H1 (cell line): ENCODE measurements at regions not wholly inside any gene's neighbourhood (a gene's known extent, or its start where the extent isn't known, plus 50 kb on each side); places are given as distances from the start of the nearest gene placed in this dataset.

Source experiments
- CTCF ChIA-PET: fragments of 300-600 bp; sonication (Branson Sonifier 250); formaldehyde crosslinking; loops from one replicate; lab custom pipeline; 2021; ENCODE audit not compliant: partially characterized antibody; lab: Charles Lee
- POLR2A ChIA-PET: fragments of 300-600 bp; sonication (Branson Sonifier 250); formaldehyde crosslinking; loops from one replicate; lab custom pipeline; 2021; ENCODE audit warnings: inconsistent platforms; ENCODE audit not compliant: partially characterized antibody; lab: Charles Lee
- DNase-seq, 2 experiments: peaks; one replicate each; pipeline versions ENCODE4 v3.0.0 to v3.0.0-alpha.2; 2010 to 2022; ENCODE audit warnings: low spot score in 2 of 2, low read depth in 1 of 2, mixed read lengths in 1 of 2
- FAIRE-seq: peaks from 2 replicates; lab custom pipeline; 2011; peaks lifted over from hg19 to GRCh38; lab: Jason Lieb, UNC
- H2AFZ ChIP-seq: 2 replicates; pipeline ENCODE4 v1.8.1; 2012; ENCODE audit warnings: low read length, inconsistent platforms
- H2AK5ac ChIP-seq: 2 replicates; pipeline ENCODE4 v1.6.1; 2013; ENCODE audit warnings: low read depth, low read length
- H2BK120ac ChIP-seq: replicated peaks from 2 replicates; pipeline ENCODE3; 2013; ENCODE audit warnings: low read depth, low read length, inconsistent platforms
- H2BK12ac ChIP-seq: 2 replicates; pipeline ENCODE4 v1.6.1; 2013; ENCODE audit warnings: low read depth, low read length
- H2BK15ac ChIP-seq: 2 replicates; pipeline ENCODE4 v1.6.1; 2013; ENCODE audit warnings: low read length
- H2BK20ac ChIP-seq: 2 replicates; pipeline ENCODE4 v1.6.1; 2013; ENCODE audit warnings: low read length
- H2BK5ac ChIP-seq: 2 replicates; pipeline ENCODE4 v1.6.1; 2013; ENCODE audit warnings: low read depth, low read length
- H3K14ac ChIP-seq: 2 replicates; pipeline ENCODE4 v1.6.1; 2013; ENCODE audit warnings: inconsistent platforms; ENCODE audit not compliant: insufficient read length
- H3K18ac ChIP-seq: 2 replicates; pipeline ENCODE4 v1.6.1; 2013; ENCODE audit warnings: low read length; ENCODE audit errors: extremely low read depth
- H3K23ac ChIP-seq: 2 replicates; pipeline ENCODE4 v1.6.1; 2013; ENCODE audit warnings: inconsistent platforms; ENCODE audit not compliant: insufficient read length
- H3K23me2 ChIP-seq: 2 replicates; pipeline ENCODE4 v1.6.1; 2013; ENCODE audit warnings: low read depth, low read length
- H3K27ac ChIP-seq: 2 replicates; pipeline ENCODE4 v1.6.1; 2011; ENCODE audit warnings: low read depth, low read length, inconsistent platforms
- H3K27me3 ChIP-seq, 4 experiments: replicated peaks in 1 of 4; 1 replicate in 1 of 4; 2 replicates in 3 of 4; pipeline versions ENCODE4 v1.6.1 to v1.8.1; 2011 to 2013; ENCODE audit warnings: low read length in 3 of 4, mild to moderate bottlenecking in 3 of 4, inconsistent platforms in 2 of 4, mixed read lengths in 2 of 4, moderate library complexity in 1 of 4; ENCODE audit not compliant: control insufficient read depth in 3 of 4, insufficient read depth in 3 of 4; ENCODE audit errors: extremely low read depth in 1 of 4
- H3K36me3 ChIP-seq, 4 experiments: 2 replicates each; pipeline versions ENCODE4 v1.6.1 to v1.8.1; 2011 to 2013; ENCODE audit warnings: mild to moderate bottlenecking in 4 of 4, low read length in 3 of 4, moderate library complexity in 2 of 4, control low read depth in 1 of 4, inconsistent platforms in 1 of 4; ENCODE audit not compliant: insufficient read depth in 4 of 4, control insufficient read depth in 2 of 4
- H3K4ac ChIP-seq: replicated peaks from 2 replicates; pipeline ENCODE3; 2013; ENCODE audit warnings: low read length, low read depth, mixed read lengths, inconsistent platforms; ENCODE audit not compliant: insufficient read length
- H3K4me1 ChIP-seq, 4 experiments: replicated peaks in 1 of 4; 1 replicate in 1 of 4; 2 replicates in 3 of 4; pipeline versions ENCODE4 v1.6.1 to v1.8.1; 2011 to 2013; ENCODE audit warnings: low read length in 3 of 4, inconsistent platforms in 2 of 4, mixed read lengths in 1 of 4; ENCODE audit not compliant: insufficient read depth in 4 of 4, control insufficient read depth in 3 of 4
- H3K4me2 ChIP-seq, 2 experiments: 2 replicates each; pipeline versions ENCODE4 v1.6.1 to v1.8.1; 2011 to 2013; ENCODE audit warnings: low read depth in 2 of 2, low read length in 2 of 2, control low read depth in 1 of 2, inconsistent platforms in 1 of 2, mild to moderate bottlenecking in 1 of 2; ENCODE audit not compliant: insufficient read depth in 1 of 2
- H3K4me3 ChIP-seq, 4 experiments: fragments of 200-600, 300-600 bp in 1 of 4; sonication (generic), shearing (Covaris generic), sonication (Bioruptor Twin) in 1 of 4; 2 replicates each; pipeline versions ENCODE4 v1.5.1 to v1.8.1; 2011 to 2016; ENCODE audit warnings: low read length in 4 of 4, low read depth in 3 of 4, control low read depth in 2 of 4, inconsistent platforms in 2 of 4, mild to moderate bottlenecking in 2 of 4, mixed read lengths in 1 of 4, moderate library complexity in 1 of 4; ENCODE audit not compliant: insufficient read depth in 2 of 4; ENCODE audit errors: extremely low read depth in 1 of 4
- H3K56ac ChIP-seq: replicated peaks from 2 replicates; pipeline ENCODE3; 2013; ENCODE audit warnings: low read depth, mild to moderate bottlenecking, mixed read lengths, low read length, inconsistent platforms; ENCODE audit not compliant: insufficient read length
- H3K79me1 ChIP-seq: 2 replicates; pipeline ENCODE4 v1.6.1; 2013; ENCODE audit warnings: low read depth, low read length, control low read depth
- H3K79me2 ChIP-seq, 2 experiments: 2 replicates each; pipeline versions ENCODE4 v1.6.1 to v1.8.1; 2012 to 2013; ENCODE audit warnings: low read length in 2 of 2, mild to moderate bottlenecking in 2 of 2, inconsistent platforms in 1 of 2; ENCODE audit not compliant: insufficient read depth in 2 of 2, control insufficient read depth in 1 of 2
- H3K9ac ChIP-seq, 4 experiments: replicated peaks in 1 of 4; 1 replicate in 1 of 4; 2 replicates in 3 of 4; pipeline versions ENCODE4 v1.6.1 to v1.8.1; 2011 to 2013; ENCODE audit warnings: low read depth in 3 of 4, low read length in 3 of 4, control low read depth in 2 of 4, mild to moderate bottlenecking in 2 of 4, moderate library complexity in 2 of 4, inconsistent platforms in 1 of 4; ENCODE audit errors: extremely low read depth in 1 of 4
- H3K9me3 ChIP-seq, 2 experiments: 2 replicates each; pipeline versions ENCODE4 v1.6.1 to v1.8.1; 2012 to 2013; ENCODE audit warnings: mild to moderate bottlenecking in 2 of 2, moderate library complexity in 2 of 2, control low read depth in 1 of 2, inconsistent platforms in 1 of 2, low read depth in 1 of 2, low read length in 1 of 2, mixed read lengths in 1 of 2; ENCODE audit not compliant: insufficient read depth in 2 of 2
- H4K20me1 ChIP-seq, 2 experiments: replicated peaks in 1 of 2; 2 replicates each; pipeline versions ENCODE3 to v1.8.1; 2011 to 2013; ENCODE audit warnings: inconsistent platforms in 2 of 2, low read length in 2 of 2, mild to moderate bottlenecking in 1 of 2; ENCODE audit not compliant: insufficient read depth in 2 of 2, control insufficient read depth in 1 of 2
- H4K5ac ChIP-seq: 2 replicates; pipeline ENCODE4 v1.6.1; 2013; ENCODE audit warnings: low read length, low read depth, mixed read lengths, inconsistent platforms; ENCODE audit not compliant: insufficient read length
- H4K8ac ChIP-seq: 2 replicates; pipeline ENCODE4 v1.8.0; 2013; ENCODE audit warnings: mild to moderate bottlenecking, moderate library complexity, low read length, inconsistent platforms; ENCODE audit not compliant: insufficient read depth; ENCODE audit errors: extremely low read depth
- H4K91ac ChIP-seq: replicated peaks from 2 replicates; pipeline ENCODE3; 2013; ENCODE audit warnings: low read length, mixed read lengths, inconsistent platforms; ENCODE audit not compliant: insufficient read length
- ASH2L ChIP-seq: fragments of 200-600, 300-600 bp; sonication (generic); IDR thresholded peaks from one replicate; pipeline ENCODE4 v1.7.1; 2017; ENCODE audit warnings: low read length
- WGBS, 2 experiments: shearing (Covaris generic) in 1 of 2; methylation state at CpG; one replicate each; pipeline versions ENCODE4 v1.1.6 to v1.1.7; 2013 to 2015; ENCODE audit warnings: low lambda C conversion rate in 2 of 2, mixed read lengths in 2 of 2, inconsistent platforms in 1 of 2, low coverage in 1 of 2, missing lambda C conversion rate in 1 of 2; ENCODE audit not compliant: insufficient replicate concordance in 2 of 2, insufficient coverage in 1 of 2, insufficient read length in 1 of 2; ENCODE audit errors: extremely low coverage in 1 of 2, missing lambda C conversion rate in 1 of 2; 5-methylcytosine and 5-hydroxymethylcytosine counted together
- TF ChIP-seq, protein P1 (sequence below): IDR thresholded peaks from 2 replicates; pipeline ENCODE4 v1.6.1; 2011; ENCODE audit warnings: low read depth, mild to moderate bottlenecking, low read length; ENCODE audit not compliant: insufficient read depth

DNA sequence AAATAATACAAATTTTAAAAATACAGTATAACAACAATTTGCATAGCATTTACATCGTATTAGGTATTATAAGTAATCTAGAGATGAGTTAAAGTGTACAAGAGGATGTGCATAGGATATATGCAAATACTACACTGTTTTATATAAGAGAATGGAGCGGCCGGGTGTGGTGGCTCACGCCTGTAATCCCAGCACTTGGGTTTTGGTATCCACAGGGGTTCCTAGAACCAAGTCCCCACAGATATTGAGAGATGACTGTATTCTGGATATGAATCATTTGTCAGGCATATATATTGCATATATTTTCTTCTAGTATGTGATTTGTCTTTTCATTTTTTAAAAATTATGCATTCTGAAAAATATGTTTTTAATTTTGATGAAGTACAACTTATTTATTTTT is 77.5 kb upstream of the MSI2 start:
- Histone ChIP-seq H3K79me1 (no peaks in the 10 kb centered on the region), H3K79me2 (no peaks in the 10 kb centered on the region), H3K27me3 (no peaks in the 10 kb centered on the region), H3K4me2 (no peak overlapping the region), H4K8ac (no peak overlapping the region), H4K5ac (no peak overlapping the region), H2BK120ac (no peak overlapping the region), H3K14ac (no peak overlapping the region), H3K9ac (no peak overlapping the region), H3K9me3 (no peaks in the 10 kb centered on the region), H3K56ac (no peak overlapping the region), H2BK12ac (no peak overlapping the region), H3K4me1 (no peaks in the 10 kb centered on the region), H2AK5ac (no peak overlapping the region), H3K4ac (no peak overlapping the region), H3K27ac (no peak overlapping the region), H4K20me1 (no peaks in the 10 kb centered on the region), H3K23ac (no peak overlapping the region), H2BK15ac (no peak overlapping the region), H4K91ac (no peak overlapping the region), H3K4me3 (no peak overlapping the region), H2BK20ac (no peak overlapping the region), H3K36me3 (no peaks in the 10 kb centered on the region), H2AFZ (no peak overlapping the region), H2BK5ac (no peak overlapping the region), H3K18ac (no peak overlapping the region), H3K23me2 (no peaks in the 10 kb centered on the region)
- TF ChIP-seq, protein P1, sequence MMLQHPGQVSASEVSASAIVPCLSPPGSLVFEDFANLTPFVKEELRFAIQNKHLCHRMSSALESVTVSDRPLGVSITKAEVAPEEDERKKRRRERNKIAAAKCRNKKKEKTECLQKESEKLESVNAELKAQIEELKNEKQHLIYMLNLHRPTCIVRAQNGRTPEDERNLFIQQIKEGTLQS: no peak
- TF ChIP-seq ASH2L: no peak
- 95% methylated on average over 4 of the region's 4 CpGs; no CpG with 5 or more reads in 1 of the 2 experiments for WGBS, 2 experiments
- ChIA-PET CTCF (no interaction called here), POLR2A (no interaction called here)
- DNase-seq (no peak), FAIRE-seq (no peak)
